Subcutaneous abdominal adipose tissue (tissue), 5 donors: ENCODE measurements at regions not wholly inside any gene's neighbourhood (a gene's known extent, or its start where the extent isn't known, plus 50 kb on each side); places are given as distances from the start of the nearest gene placed in this dataset.
"Not testable (repeated sequence)": the region's sequence is repeated elsewhere in the genome, so short reads cannot be mapped to it uniquely, and the experiment has no call there.

Experiments
- H3K27ac ChIP-seq: one replicate; pipeline ENCODE4 v1.7.0; 2013; ENCODE audit warnings: low read depth, mild to moderate bottlenecking, inconsistent platforms, low read length, moderate library complexity
- H3K27me3 ChIP-seq, 5 donors: one replicate each; pipeline ENCODE4 v1.7.0; 2013; ENCODE audit warnings: low read length in 5 of 5, inconsistent platforms in 1 of 5; ENCODE audit not compliant: control insufficient read depth in 5 of 5, insufficient read depth in 4 of 5
- H3K36me3 ChIP-seq, 5 donors: one replicate each; pipeline ENCODE4 v1.7.0; 2013; ENCODE audit warnings: low read length in 5 of 5; ENCODE audit not compliant: control insufficient read depth in 5 of 5, insufficient read depth in 5 of 5
- H3K4me1 ChIP-seq, 5 donors: one replicate each; pipeline ENCODE4 v1.7.0; 2013; ENCODE audit warnings: low read length in 5 of 5, mild to moderate bottlenecking in 3 of 5, moderate library complexity in 1 of 5; ENCODE audit not compliant: control insufficient read depth in 5 of 5, insufficient read depth in 5 of 5
- H3K4me3 ChIP-seq, 5 donors: one replicate each; pipeline ENCODE4 v1.7.0; 2013; ENCODE audit warnings: low read length in 5 of 5, low read depth in 1 of 5
- H3K9ac ChIP-seq, 5 donors: one replicate each; pipeline ENCODE4 v1.7.0; 2013; ENCODE audit warnings: low read length in 5 of 5, mild to moderate bottlenecking in 4 of 5, moderate library complexity in 3 of 5
- H3K9me3 ChIP-seq, 5 donors: one replicate each; pipeline ENCODE4 v1.7.0; 2013; ENCODE audit warnings: low read length in 5 of 5; ENCODE audit not compliant: control insufficient read depth in 5 of 5
- donor health status: healthy.
- donor health status: healthy.
- donor health status: healthy.
- donor health status: healthy.
- donor health status: healthy.

DNA sequence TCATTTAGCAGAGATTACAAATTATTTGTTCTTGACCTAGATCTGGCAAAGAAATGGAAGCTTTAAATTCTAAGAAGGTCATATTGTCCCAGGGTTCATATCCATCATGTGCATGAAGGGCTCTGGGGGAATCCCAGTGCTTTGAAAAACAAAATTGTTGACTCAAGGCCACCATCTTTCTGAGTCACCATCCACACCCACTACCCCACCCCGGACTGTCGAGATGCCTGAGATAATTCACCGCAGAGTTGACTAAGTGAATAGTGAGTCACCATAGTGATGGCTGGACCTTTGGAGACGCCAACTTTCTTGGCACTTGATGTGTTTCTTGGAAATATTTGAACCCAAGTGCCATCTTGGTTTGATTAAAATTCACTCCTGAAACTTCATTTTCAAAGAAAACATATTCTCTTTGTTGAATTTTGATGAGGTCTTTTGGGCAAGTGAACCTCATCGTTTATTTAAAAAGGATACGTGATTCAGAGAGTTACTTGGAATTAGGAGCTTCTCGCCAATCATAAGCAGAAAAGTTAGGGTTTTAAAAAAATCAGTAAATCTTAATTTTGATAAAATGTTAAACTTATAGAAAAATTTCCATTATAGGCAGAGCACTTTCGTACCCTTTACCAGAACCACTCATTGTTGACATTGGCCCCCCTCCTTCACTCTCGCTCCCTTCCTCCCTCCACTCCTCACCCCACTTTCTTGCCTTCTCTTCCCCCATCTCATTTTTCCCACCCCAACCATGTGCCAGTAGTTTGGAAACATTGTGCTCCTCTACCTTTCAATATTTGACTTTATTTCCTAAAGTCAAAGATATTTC lies 53.0 kb upstream of the LYZL2 start:
- not testable (repeated sequence) for H3K9me3 ChIP-seq, H3K4me1 ChIP-seq, H3K9ac ChIP-seq, H3K27me3 ChIP-seq, H3K36me3 ChIP-seq, H3K4me3 ChIP-seq
- H3K27ac ChIP-seq: peak overlapping the region; percentile 30

DNA sequence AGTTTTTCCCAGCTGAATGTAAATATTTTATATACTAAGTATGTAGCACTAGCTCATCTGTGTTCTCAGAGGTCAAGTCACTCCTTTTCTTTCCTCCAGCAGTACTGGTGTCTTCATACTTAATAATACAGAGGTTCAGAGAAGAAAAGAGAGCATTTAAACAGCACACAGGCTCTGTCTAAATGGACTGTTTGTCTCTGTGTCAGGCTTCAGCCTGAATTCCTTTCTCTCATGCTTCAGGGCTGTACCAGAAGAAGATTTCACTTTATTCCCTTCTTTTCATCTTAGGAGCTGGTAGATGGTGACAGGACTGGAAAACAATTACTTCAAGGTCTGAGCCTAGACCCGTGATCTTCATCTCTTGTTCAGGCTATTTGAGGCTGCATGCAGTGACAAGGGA lies 51.4 kb upstream of the LYZL2 start:
- no peaks in the 10 kb centered on the region for H3K36me3 ChIP-seq
- peaks cover 0 to 6% (median 0%) of the 10 kb centered on the region in 5 donors for H3K27me3 ChIP-seq
- no peak overlapping the region for H3K9ac ChIP-seq
- H3K27ac ChIP-seq: no peak overlapping the region
- H3K9me3 ChIP-seq: peaks cover 0 to 4% (median 0%) of the 10 kb centered on the region in 5 donors
- no peaks in the 10 kb centered on the region for H3K4me1 ChIP-seq
- no peak overlapping the region for H3K4me3 ChIP-seq
